ENCODE measurements at regions not wholly inside any gene's neighbourhood (a gene's known extent, or its start where the extent isn't known, plus 50 kb on each side); places are given as distances from the start of the nearest gene placed in this dataset.

GRCh38 chr6:145532361-145532760 is 203.0 kb downstream of the EPM2A start:
- TF ChIP-seq REST (IDR thresholded peaks at IDR 0.05; ENCODE audit: low read depth) = no peak
- TF ChIP-seq TAF1 (IDR thresholded peaks at IDR 0.05; ENCODE audit: low read depth) = no peak
- no peak for TF ChIP-seq TEAD4 (IDR thresholded peaks at IDR 0.05)
- no peak for TF ChIP-seq RAD21 (IDR thresholded peaks at IDR 0.05; ENCODE audit: low read depth)
- no peak for TF ChIP-seq CEBPB (IDR thresholded peaks at IDR 0.05)
- TF ChIP-seq CREB1 (IDR thresholded peaks at IDR 0.05; ENCODE audit: low read depth) = no peak
- no peak for TF ChIP-seq TCF12 (IDR thresholded peaks at IDR 0.05; ENCODE audit: low read depth)
- TF ChIP-seq ZBTB7A (IDR thresholded peaks at IDR 0.05; ENCODE audit: low read depth) = no peak
- TF ChIP-seq FOXM1 (IDR thresholded peaks at IDR 0.05; ENCODE audit: borderline replicate concordance, low read depth) = no peak
- no peak for TF ChIP-seq EP300 (IDR thresholded peaks at IDR 0.05; ENCODE audit: borderline replicate concordance)
- TF ChIP-seq MAX (IDR thresholded peaks at IDR 0.05) = no peak
